Loucy (cell line): ENCODE measurements at regions not wholly inside any gene's neighbourhood (a gene's known extent, or its start where the extent isn't known, plus 50 kb on each side); places are given as distances from the start of the nearest gene placed in this dataset.
"Not testable (repeated sequence)": the region's sequence is repeated elsewhere in the genome, so short reads cannot be mapped to it uniquely, and the experiment has no call there.

Experiments used
- H2AFZ ChIP-seq: fragments of 200-600 bp; sonication (generic); 2 replicates; pipeline ENCODE4 v1.6.0; 2016; ENCODE audit warnings: antibody characterized with exemption, mild to moderate bottlenecking, low read length, moderate library complexity
- H3F3A ChIP-seq: fragments of 200-600 bp; 2 replicates; pipeline ENCODE4 v1.6.0; 2016; ENCODE audit warnings: antibody characterized with exemption, low read depth, mild to moderate bottlenecking
- H3K27me3 ChIP-seq: fragments of 200-600 bp; sonication (generic); 2 replicates; pipeline ENCODE4 v1.6.1; 2014; ENCODE audit warnings: low read length, mild to moderate bottlenecking; ENCODE audit not compliant: insufficient read depth, poor library complexity, severe bottlenecking
- H3K36me3 ChIP-seq: fragments of 200-600 bp; sonication (generic); 2 replicates; pipeline ENCODE4 v1.6.1; 2016; ENCODE audit warnings: low read length; ENCODE audit not compliant: insufficient read depth
- H3K4me1 ChIP-seq: fragments of 200-600 bp; sonication (generic); 2 replicates; pipeline ENCODE4 v1.5.1; 2014; ENCODE audit warnings: low read length, mild to moderate bottlenecking; ENCODE audit not compliant: insufficient read depth, poor library complexity, severe bottlenecking
- H3K4me2 ChIP-seq: fragments of 200-600 bp; sonication (generic); 2 replicates; pipeline ENCODE4 v1.6.0; 2014; ENCODE audit warnings: antibody characterized with exemption, low read length, low read depth, mild to moderate bottlenecking; ENCODE audit not compliant: poor library complexity, severe bottlenecking
- H3K4me3 ChIP-seq: fragments of 200-600 bp; sonication (generic); 2 replicates; pipeline ENCODE4 v1.5.1; 2014; ENCODE audit warnings: low read length, mild to moderate bottlenecking, mixed read lengths; ENCODE audit not compliant: poor library complexity, severe bottlenecking
- H3K79me2 ChIP-seq: fragments of 200-600 bp; sonication (generic); 2 replicates; pipeline ENCODE4 v1.6.1; 2014; ENCODE audit warnings: low read length; ENCODE audit not compliant: insufficient read depth
- H3K9ac ChIP-seq: fragments of 200-600 bp; sonication (generic); 2 replicates; pipeline ENCODE4 v1.6.0; 2014; ENCODE audit warnings: mild to moderate bottlenecking, low read depth, low read length, moderate library complexity; ENCODE audit not compliant: poor library complexity, severe bottlenecking
- H3K9me2 ChIP-seq: fragments of 200-600 bp; sonication (generic); replicated peaks from 2 replicates; pipeline ENCODE4 v1.6.1; 2016; ENCODE audit warnings: low read depth, low read length, mixed read lengths
- H3K9me3 ChIP-seq: fragments of 200-600 bp; sonication (generic); 2 replicates; pipeline ENCODE4 v1.6.1; 2014; ENCODE audit warnings: mild to moderate bottlenecking, antibody characterized with exemption, low read length, low read depth; ENCODE audit not compliant: insufficient read depth
- H4K20me1 ChIP-seq: fragments of 200-600 bp; sonication (generic); 2 replicates; pipeline ENCODE4 v1.6.0; 2014; ENCODE audit warnings: antibody characterized with exemption, low read length, mild to moderate bottlenecking; ENCODE audit not compliant: insufficient read depth, poor library complexity, severe bottlenecking
- CTCF ChIP-seq: fragments of 200-600 bp; sonication (generic); conservative IDR thresholded peaks from 2 replicates; pipeline ENCODE4 v1.5.1; 2014; ENCODE audit warnings: mild to moderate bottlenecking, antibody characterized with exemption, low read length
- EZH2phosphoT487 ChIP-seq: fragments of 200-600 bp; IDR thresholded peaks from 2 replicates; pipeline ENCODE4 v1.6.1; 2018; ENCODE audit warnings: antibody characterized with exemption, mild to moderate bottlenecking, moderate library complexity, borderline replicate concordance

- Histone ChIP-seq H3K4me3 (no peak overlapping the region), H3K27me3 (no peaks in the 10 kb centered on the region), H3K36me3 (no peaks in the 10 kb centered on the region), H3F3A (no peaks in the 10 kb centered on the region), H3K79me2 (no peaks in the 10 kb centered on the region), H3K9me2 (no peaks in the 10 kb centered on the region), H4K20me1 (no peaks in the 10 kb centered on the region), H3K9me3 (no peaks in the 10 kb centered on the region), H3K4me1 (no peaks in the 10 kb centered on the region), H3K9ac (no peak overlapping the region), H3K4me2 (no peak overlapping the region), H2AFZ (no peak overlapping the region)
- TF ChIP-seq EZH2phosphoT487, result no peak
- no peak for TF ChIP-seq CTCF
These were observed 1037.0 kb upstream of the CDH18 start for GRCh38 chr5:21024966-21025365.

GRCh38 chr5:21013237-21013636, 1025.2 kb upstream of the CDH18 start:
- TF ChIP-seq CTCF, result no peak
- TF ChIP-seq EZH2phosphoT487, result no peak

GRCh38 chr5:21007781-21008180, 1019.8 kb upstream of the CDH18 start:
- Histone ChIP-seq H4K20me1 (no peaks in the 10 kb centered on the region), H3K27me3 (no peaks in the 10 kb centered on the region), H3K9ac (no peak overlapping the region), H2AFZ (no peak overlapping the region), H3K9me3 (no peaks in the 10 kb centered on the region), H3K4me2 (no peak overlapping the region), H3F3A (no peaks in the 10 kb centered on the region), H3K4me1 (no peaks in the 10 kb centered on the region), H3K4me3 (no peak overlapping the region), H3K36me3 (no peaks in the 10 kb centered on the region), H3K79me2 (no peaks in the 10 kb centered on the region), H3K9me2 (no peaks in the 10 kb centered on the region)
- no peak for TF ChIP-seq CTCF
- TF ChIP-seq EZH2phosphoT487, result no peak

More at GRCh38 chr5:21013237-21013636, 1025.2 kb upstream of the CDH18 start:
- no peaks in the 10 kb centered on the region for H3K9me2 ChIP-seq
- no peak overlapping the region for H3K4me3 ChIP-seq
- no peaks in the 10 kb centered on the region for H3K79me2 ChIP-seq
- no peaks in the 10 kb centered on the region for H3K36me3 ChIP-seq
- H3K4me2 ChIP-seq, result no peak overlapping the region
- H3K4me1 ChIP-seq, result no peaks in the 10 kb centered on the region
- H4K20me1 ChIP-seq, result no peaks in the 10 kb centered on the region
- no peaks in the 10 kb centered on the region for H3K9me3 ChIP-seq
- H3K9ac ChIP-seq, result no peak overlapping the region
- H3K27me3 ChIP-seq, result no peaks in the 10 kb centered on the region
- no peak overlapping the region for H2AFZ ChIP-seq
- no peaks in the 10 kb centered on the region for H3F3A ChIP-seq

- H3F3A ChIP-seq, H3K9ac ChIP-seq, H3K27me3 ChIP-seq, H3K9me2 ChIP-seq, H3K4me3 ChIP-seq, H3K79me2 ChIP-seq, H3K4me2 ChIP-seq, H3K9me3 ChIP-seq, H4K20me1 ChIP-seq, H3K36me3 ChIP-seq, H2AFZ ChIP-seq, H3K4me1 ChIP-seq: not testable (repeated sequence)
These were observed 1000.9 kb upstream of the CDH18 start for GRCh38 chr5:20988933-20989332.
